ENCODE measurements at regions not wholly inside any gene's neighbourhood (a gene's known extent, or its start where the extent isn't known, plus 50 kb on each side); places are given as distances from the start of the nearest gene placed in this dataset.

DNA sequence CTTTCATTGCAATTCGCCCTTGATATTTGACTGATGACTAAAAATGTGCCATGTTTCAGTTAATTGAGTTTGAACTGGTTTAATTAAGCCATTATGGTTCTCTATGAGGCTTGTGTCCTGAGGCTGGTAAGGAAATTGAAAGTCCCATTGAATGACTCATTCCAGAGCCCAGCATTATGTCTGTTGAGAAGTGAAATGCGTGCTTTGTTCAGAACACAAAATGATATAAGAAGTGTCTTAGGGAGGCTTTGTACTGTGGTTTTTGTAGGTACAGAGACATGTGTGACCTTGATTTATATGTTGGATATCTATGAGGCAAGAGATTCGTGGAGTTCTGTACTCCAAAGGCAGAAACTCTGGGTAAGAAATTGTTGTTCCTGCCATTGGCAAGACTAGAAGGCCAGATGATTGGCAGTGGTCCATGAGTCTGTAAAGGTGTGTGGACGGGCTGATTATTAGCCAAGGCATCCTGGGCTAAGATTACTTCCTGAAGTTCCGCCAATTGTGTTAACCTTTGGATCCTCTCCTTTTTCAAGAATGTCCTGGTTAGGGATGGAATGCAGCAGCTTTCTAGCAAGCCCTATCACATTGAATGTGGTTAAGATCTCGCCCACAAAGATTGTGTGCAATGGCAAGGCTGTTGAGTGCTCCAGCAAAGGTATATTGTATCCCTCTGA is 103.7 kb downstream of the NPIPB5 start:
- H3K27me3 ChIP-seq (ENCODE audit: insufficient read depth): no peaks in the 10 kb centered on the region
- H3K27ac Mint-ChIP-seq: no peak overlapping the region
- 0 out of 2 replicates have a peak, but pooled peaks cover 12% of the 10 kb centered on the region for H3K9me2 ChIP-seq (ENCODE audit: insufficient read depth)
- H3F3A ChIP-seq (replicated peaks; ENCODE audit: low read depth): no peaks in the 10 kb centered on the region; the same call in 1 of the 2 replicates
- peaks cover 6% of the 10 kb centered on the region; the same call in 2 of the 3 replicates for H3K9me3 Mint-ChIP-seq
- no peaks in the 10 kb centered on the region for H4K20me1 ChIP-seq (replicated peaks; ENCODE audit: insufficient read depth)
- TF ChIP-seq JUNB (IDR thresholded peaks at IDR 0.05; ENCODE audit: unreplicated experiment) (no peak), EZH2phosphoT487 (IDR thresholded peaks at IDR 0.05; ENCODE audit: unreplicated experiment) (no peak), ZNF114 (CRISPR knock-in tag; IDR thresholded peaks at IDR 0.05) (no peak)
- no peak overlapping the region for H3K27ac ChIP-seq (ENCODE audit: low read depth)
- H3K4me1 ChIP-seq (ENCODE audit: insufficient read depth): peaks cover 7% of the 10 kb centered on the region; the same call in 1 of the 2 replicates
- ATAC-seq (no peak), DNase-seq (ENCODE audit: low spot score) (no peak)
- peaks cover 5% of the 10 kb centered on the region; the same call in 1 of the 3 replicates for H3K36me3 Mint-ChIP-seq (ENCODE audit: low read depth)
- no peaks in the 10 kb centered on the region for H3K79me2 ChIP-seq (replicated peaks; ENCODE audit: insufficient read depth)
- H2AFZ ChIP-seq: peak overlapping the region; percentile 49; the same call in 1 of the 2 replicates
- peaks cover 2% of the 10 kb centered on the region for H3K27me3 Mint-ChIP-seq (ENCODE audit: insufficient read depth, low read depth, poor library complexity)
- H3K4me3 Mint-ChIP-seq: no peak overlapping the region
- H3K4me3 ChIP-seq: no peak overlapping the region
- peaks cover 12% of the 10 kb centered on the region for H3K4me1 Mint-ChIP-seq
- H3K4me2 ChIP-seq: no peak overlapping the region
- peaks cover 6% of the 10 kb centered on the region; the same call in 1 of the 2 replicates for H3K36me3 ChIP-seq (ENCODE audit: insufficient read depth)

- H3K36me3 Mint-ChIP-seq (ENCODE audit: low read depth): peaks cover 5% of the 10 kb centered on the region; the same call in 1 of the 3 replicates
- H3K27me3 Mint-ChIP-seq (ENCODE audit: insufficient read depth, low read depth, poor library complexity): peaks cover 5% of the 10 kb centered on the region
- H3K4me3 Mint-ChIP-seq: no peak overlapping the region
- Histone ChIP-seq H3K27me3 (ENCODE audit: insufficient read depth) (no peaks in the 10 kb centered on the region), H3K4me2 (no peak overlapping the region), H3K9me2 (ENCODE audit: insufficient read depth) (0 out of 2 replicates have a peak, but pooled peaks cover 9% of the 10 kb centered on the region), H3K79me2 (replicated peaks; ENCODE audit: insufficient read depth) (no peaks in the 10 kb centered on the region), H2AFZ (no peak overlapping the region), H4K20me1 (replicated peaks; ENCODE audit: insufficient read depth) (no peaks in the 10 kb centered on the region), H3K4me3 (no peak overlapping the region), H3K27ac (ENCODE audit: low read depth) (no peak overlapping the region), H3K4me1 (ENCODE audit: insufficient read depth) (peaks cover 38% of the 10 kb centered on the region), H3K36me3 (ENCODE audit: insufficient read depth) (peaks cover 3% of the 10 kb centered on the region; the same call in 1 of the 2 replicates), H3F3A (replicated peaks; ENCODE audit: low read depth) (no peaks in the 10 kb centered on the region; the same call in 1 of the 2 replicates)
- peaks cover 20% of the 10 kb centered on the region for H3K4me1 Mint-ChIP-seq
- DNase-seq (ENCODE audit: low spot score): no peak
- H3K27ac Mint-ChIP-seq: no peak overlapping the region
- H3K9me3 Mint-ChIP-seq: peaks cover 5% of the 10 kb centered on the region; the same call in 2 of the 3 replicates
- ATAC-seq: no peak
- TF ChIP-seq CREB1 (CRISPR knock-in tag; IDR thresholded peaks at IDR 0.05; ENCODE audit: low read depth) (no peak), NANOG (IDR thresholded peaks at IDR 0.05; ENCODE audit: borderline replicate concordance) (no peak), EZH2 (IDR thresholded peaks at IDR 0.05; ENCODE audit: low read depth, unreplicated experiment) (no peak), ZNF114 (CRISPR knock-in tag; IDR thresholded peaks at IDR 0.05) (no peak), CTCF (conservative IDR thresholded peaks at IDR 0.05; ENCODE audit: low read depth in 2 of 2) (no peak), POLR2AphosphoS5 (IDR thresholded peaks at IDR 0.05; ENCODE audit: low read depth) (no peak), JUNB (IDR thresholded peaks at IDR 0.05; ENCODE audit: unreplicated experiment) (no peak)
- TF ChIP-seq, protein P1, sequence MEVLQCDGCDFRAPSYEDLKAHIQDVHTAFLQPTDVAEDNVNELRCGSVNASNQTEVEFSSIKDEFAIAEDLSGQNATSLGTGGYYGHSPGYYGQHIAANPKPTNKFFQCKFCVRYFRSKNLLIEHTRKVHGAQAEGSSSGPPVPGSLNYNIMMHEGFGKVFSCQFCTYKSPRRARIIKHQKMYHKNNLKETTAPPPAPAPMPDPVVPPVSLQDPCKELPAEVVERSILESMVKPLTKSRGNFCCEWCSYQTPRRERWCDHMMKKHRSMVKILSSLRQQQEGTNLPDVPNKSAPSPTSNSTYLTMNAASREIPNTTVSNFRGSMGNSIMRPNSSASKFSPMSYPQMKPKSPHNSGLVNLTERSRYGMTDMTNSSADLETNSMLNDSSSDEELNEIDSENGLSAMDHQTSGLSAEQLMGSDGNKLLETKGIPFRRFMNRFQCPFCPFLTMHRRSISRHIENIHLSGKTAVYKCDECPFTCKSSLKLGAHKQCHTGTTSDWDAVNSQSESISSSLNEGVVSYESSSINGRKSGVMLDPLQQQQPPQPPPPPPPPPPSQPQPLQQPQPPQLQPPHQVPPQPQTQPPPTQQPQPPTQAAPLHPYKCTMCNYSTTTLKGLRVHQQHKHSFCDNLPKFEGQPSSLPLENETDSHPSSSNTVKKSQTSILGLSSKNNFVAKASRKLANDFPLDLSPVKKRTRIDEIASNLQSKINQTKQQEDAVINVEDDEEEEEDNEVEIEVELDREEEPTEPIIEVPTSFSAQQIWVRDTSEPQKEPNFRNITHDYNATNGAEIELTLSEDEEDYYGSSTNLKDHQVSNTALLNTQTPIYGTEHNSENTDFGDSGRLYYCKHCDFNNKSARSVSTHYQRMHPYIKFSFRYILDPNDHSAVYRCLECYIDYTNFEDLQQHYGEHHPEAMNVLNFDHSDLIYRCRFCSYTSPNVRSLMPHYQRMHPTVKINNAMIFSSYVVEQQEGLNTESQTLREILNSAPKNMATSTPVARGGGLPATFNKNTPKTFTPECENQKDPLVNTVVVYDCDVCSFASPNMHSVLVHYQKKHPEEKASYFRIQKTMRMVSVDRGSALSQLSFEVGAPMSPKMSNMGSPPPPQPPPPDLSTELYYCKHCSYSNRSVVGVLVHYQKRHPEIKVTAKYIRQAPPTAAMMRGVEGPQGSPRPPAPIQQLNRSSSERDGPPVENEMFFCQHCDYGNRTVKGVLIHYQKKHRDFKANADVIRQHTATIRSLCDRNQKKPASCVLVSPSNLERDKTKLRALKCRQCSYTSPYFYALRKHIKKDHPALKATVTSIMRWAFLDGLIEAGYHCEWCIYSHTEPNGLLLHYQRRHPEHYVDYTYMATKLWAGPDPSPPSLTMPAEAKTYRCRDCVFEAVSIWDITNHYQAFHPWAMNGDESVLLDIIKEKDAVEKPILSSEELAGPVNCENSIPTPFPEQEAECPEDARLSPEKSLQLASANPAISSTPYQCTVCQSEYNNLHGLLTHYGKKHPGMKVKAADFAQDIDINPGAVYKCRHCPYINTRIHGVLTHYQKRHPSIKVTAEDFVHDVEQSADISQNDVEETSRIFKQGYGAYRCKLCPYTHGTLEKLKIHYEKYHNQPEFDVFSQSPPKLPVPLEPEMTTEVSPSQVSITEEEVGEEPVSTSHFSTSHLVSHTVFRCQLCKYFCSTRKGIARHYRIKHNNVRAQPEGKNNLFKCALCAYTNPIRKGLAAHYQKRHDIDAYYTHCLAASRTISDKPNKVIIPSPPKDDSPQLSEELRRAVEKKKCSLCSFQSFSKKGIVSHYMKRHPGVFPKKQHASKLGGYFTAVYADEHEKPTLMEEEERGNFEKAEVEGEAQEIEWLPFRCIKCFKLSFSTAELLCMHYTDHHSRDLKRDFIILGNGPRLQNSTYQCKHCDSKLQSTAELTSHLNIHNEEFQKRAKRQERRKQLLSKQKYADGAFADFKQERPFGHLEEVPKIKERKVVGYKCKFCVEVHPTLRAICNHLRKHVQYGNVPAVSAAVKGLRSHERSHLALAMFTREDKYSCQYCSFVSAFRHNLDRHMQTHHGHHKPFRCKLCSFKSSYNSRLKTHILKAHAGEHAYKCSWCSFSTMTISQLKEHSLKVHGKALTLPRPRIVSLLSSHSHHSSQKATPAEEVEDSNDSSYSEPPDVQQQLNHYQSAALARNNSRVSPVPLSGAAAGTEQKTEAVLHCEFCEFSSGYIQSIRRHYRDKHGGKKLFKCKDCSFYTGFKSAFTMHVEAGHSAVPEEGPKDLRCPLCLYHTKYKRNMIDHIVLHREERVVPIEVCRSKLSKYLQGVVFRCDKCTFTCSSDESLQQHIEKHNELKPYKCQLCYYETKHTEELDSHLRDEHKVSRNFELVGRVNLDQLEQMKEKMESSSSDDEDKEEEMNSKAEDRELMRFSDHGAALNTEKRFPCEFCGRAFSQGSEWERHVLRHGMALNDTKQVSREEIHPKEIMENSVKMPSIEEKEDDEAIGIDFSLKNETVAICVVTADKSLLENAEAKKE (CRISPR knock-in tag; IDR thresholded peaks at IDR 0.05): no peak
These were observed 108.2 kb downstream of the NPIPB5 start for GRCh38 chr16:22618842-22619241.
